HG03558 (cell line): ENCODE measurements at regions not wholly inside any gene's neighbourhood (a gene's known extent, or its start where the extent isn't known, plus 50 kb on each side); places are given as distances from the start of the nearest gene placed in this dataset.

Source experiments
- ATAC-seq: cut with Tn5 transposase; IDR thresholded peaks from one replicate; pipeline ENCODE4 v1.9.1; 2021; ENCODE audit warnings: moderate number of reproducible peaks; ENCODE audit not compliant: unreplicated experiment; ENCODE audit errors: extremely low read depth

DNA sequence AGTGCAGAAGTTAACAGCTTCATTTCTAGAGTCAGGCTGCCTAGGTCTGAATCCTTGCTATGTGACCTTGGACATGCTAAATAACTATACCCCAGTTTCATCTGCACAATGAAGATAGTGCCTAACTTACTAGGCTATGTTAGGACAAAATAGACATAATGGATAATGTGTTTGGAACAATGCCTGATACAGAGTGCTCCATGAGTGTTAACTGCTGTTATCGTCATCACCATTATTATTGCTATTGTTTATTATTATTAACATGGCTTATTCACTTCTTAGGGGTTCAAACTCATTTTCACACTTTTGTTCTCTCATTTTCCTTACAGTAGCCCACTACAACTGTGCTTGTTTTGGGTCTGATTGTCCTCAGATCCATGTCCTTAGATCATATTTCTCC, 467.7 kb downstream of the SH2D1A start:
- no peak for ATAC-seq

GRCh38 chrX:124818033-124818432, 471.7 kb downstream of the SH2D1A start:
- ATAC-seq = no peak

GRCh38 chrX:124818764-124819163, 472.4 kb downstream of the SH2D1A start:
- no peak for ATAC-seq

- no peak for ATAC-seq
Observed at GRCh38 chrX:124820738-124821137, 474.4 kb downstream of the SH2D1A start.

GRCh38 chrX:124827258-124827845, 481.0 kb downstream of the SH2D1A start:
- ATAC-seq = no peak

DNA sequence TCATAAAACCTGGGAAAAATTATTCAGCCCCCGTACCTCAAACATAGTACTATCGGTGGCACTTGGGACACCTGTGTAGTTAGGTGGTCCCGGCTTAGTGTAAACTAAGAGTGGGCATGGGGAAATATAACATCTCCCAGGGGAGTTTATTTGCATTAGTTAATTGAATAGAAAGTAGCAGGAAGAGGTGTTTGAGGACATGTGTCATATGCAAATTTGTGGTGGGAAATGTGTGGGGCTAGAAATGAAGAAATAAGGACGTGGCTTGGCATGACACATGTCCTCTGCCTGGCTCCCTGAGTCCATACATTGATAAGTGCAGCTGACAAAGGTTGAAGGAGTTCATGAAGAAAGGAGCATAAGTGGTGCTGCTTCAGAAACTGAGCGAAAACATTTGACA, 483.6 kb downstream of the SH2D1A start:
- ATAC-seq = no peak

- no peak for ATAC-seq
Observed at GRCh38 chrX:124836786-124837185, 482.9 kb upstream of the TEX13C start.

GRCh38 chrX:124842205-124842604, 477.5 kb upstream of the TEX13C start:
- no peak for ATAC-seq

GRCh38 chrX:124860736-124861135, 458.9 kb upstream of the TEX13C start:
- ATAC-seq = no peak

- ATAC-seq = no peak
Observed at GRCh38 chrX:124862301-124862700, 457.4 kb upstream of the TEX13C start.

DNA sequence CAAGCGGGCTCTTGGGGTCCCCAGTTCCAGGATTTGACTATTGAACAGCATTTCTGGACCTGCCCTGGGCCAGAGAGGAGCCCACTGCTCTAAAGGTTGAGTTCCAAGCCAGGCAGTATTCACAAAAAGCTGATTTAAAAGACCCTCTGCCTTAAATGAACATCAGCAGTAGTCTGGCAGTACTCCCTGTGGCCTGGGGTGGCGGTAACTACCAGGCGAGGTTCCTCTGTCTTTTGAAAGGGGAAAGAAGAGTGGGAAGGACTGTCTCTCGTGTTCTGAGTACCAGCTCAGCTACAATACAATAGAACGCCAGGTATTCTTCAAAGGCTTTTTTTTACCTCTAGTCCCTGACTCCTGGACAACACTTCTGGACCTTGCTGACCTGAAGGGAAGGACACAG, 456.4 kb upstream of the TEX13C start:
- ATAC-seq = no peak

- ATAC-seq = no peak
Observed at GRCh38 chrX:124887572-124887971, 432.1 kb upstream of the TEX13C start.

DNA sequence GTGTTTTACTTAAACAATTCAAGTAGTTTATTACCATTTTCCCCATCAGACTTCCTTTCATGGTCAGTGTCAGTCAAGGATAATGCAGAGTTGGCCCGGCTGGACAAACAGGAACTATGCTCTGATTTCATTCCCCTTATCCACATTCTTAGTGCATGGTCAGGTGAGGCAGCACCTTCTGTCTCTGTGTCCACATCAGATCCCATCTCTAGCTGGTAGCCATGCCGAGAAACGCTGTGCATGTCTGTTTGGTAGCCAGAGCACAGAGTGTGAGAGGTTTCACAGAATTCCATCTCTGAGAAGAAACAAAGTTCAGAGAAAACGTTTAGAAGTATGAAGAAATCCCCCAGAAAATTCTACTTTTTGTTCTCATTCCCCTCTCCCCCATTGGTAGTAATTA, 423.7 kb upstream of the TEX13C start:
- no peak for ATAC-seq

- no peak for ATAC-seq
Observed at GRCh38 chrX:124902953-124903352, 416.7 kb upstream of the TEX13C start.

- no peak for ATAC-seq
Observed at GRCh38 chrX:124910611-124911010, 409.1 kb upstream of the TEX13C start.

GRCh38 chrX:124917011-124917410, 402.7 kb upstream of the TEX13C start:
- ATAC-seq = no peak

GRCh38 chrX:124925681-124926080, 394.0 kb upstream of the TEX13C start:
- ATAC-seq = no peak

DNA sequence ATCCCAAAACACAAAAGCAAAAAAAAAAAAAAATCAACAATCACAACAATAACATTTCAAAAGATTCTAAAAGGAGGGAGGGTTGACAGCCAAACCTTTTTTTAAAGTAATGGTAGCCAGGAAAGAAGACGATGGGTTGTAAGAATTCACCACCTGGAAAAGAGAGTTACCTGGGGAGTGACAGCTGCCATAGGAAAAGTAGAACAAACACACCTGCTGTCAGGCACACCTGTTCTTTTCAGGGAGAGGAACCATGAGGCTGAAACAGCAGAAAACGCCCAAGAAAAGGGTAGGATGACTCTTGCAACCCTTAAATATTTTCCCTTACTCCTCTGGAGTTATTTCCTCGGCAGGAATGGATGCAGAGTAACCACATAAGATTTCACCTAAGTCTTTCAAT, 388.4 kb upstream of the TEX13C start:
- no peak for ATAC-seq

DNA sequence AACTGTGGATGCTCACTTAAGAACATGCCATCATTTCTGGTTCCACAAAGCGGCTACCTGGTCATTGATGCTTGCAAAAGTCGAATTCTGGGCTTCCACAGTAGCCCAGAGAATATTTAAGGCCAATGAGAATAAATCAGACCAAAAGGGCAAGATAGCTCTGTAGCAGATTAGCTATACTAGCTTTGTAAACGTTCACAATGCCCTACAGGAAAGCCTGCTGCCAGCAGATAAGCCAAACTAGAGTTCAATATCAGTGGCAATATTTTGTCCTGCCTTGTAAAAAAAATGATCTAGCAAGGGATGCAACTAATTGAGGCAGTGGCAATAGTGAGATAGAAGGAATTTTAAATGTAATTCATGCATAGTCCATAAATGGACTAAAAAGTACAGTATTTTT, 387.7 kb upstream of the TEX13C start:
- ATAC-seq = no peak

DNA sequence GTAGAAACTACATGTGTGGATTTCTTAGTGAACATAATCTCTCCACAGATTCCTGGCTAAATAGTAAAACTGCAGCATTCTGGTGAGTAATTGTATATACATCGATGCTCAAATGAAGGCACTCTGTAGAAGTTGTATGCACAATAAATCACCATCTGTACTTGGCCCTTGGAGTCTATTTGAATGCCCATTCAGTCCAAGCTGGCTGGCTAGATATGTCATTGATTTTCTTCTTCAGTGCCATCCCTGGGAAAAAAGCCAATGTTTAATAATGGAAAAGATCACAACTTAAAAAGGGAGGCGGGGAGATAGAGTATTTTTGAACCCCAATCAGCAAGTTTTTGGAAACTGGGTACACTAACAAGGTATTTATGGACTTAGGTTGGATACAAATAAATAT, 381.0 kb upstream of the TEX13C start:
- ATAC-seq = no peak

DNA sequence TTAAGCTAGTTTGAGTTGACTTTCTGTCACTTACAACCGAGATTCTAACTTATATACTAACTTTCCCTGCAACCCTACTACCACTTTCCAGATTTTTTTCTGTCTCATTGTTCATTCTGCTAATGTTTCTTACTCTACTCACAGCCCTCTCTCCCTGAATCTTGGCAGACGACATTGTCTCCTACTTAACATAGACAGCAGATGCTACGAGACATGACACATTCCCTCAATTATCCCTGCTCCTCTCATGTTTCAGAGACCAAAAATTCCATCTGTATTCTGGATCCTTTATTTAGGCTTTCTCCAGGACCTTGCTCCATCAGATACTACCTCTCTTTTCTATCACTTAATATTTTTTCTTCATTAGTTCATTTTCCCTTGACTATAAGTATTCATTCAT, 379.1 kb upstream of the TEX13C start:
- no peak for ATAC-seq

- ATAC-seq = no peak
Observed at GRCh38 chrX:124954402-124954801, 365.3 kb upstream of the TEX13C start.

GRCh38 chrX:124960454-124960853, 359.2 kb upstream of the TEX13C start:
- ATAC-seq = no peak
